Stimulated activated CD8-positive, alpha-beta memory T cell treated with anti-CD3 and anti-CD28 coated beads, Interleukin-4, amount 100 ng/mL, for 4 hours (primary cell): ENCODE measurements at regions not wholly inside any gene's neighbourhood (a gene's known extent, or its start where the extent isn't known, plus 50 kb on each side); places are given as distances from the start of the nearest gene placed in this dataset.
"Not testable (repeated sequence)": the region's sequence is repeated elsewhere in the genome, so short reads cannot be mapped to it uniquely, and the experiment has no call there.

Source experiments
- DNase-seq, 2 donors: peaks; one replicate each; pipeline ENCODE4 v3.0.0-alpha.2; 2020; ENCODE audit warnings: low read depth in 2 of 2, low spot score in 1 of 2

- no peak for DNase-seq
These were observed 118.2 kb upstream of the IL15 start for GRCh38 chr4:141518222-141518621.

GRCh38 chr4:141524116-141524515, 112.3 kb upstream of the IL15 start:
- DNase-seq: no peak

- DNase-seq: no peak
These were observed 111.5 kb upstream of the IL15 start for GRCh38 chr4:141524841-141525240.

- DNase-seq: no peak
These were observed 105.8 kb upstream of the IL15 start for GRCh38 chr4:141530627-141531026.

DNA sequence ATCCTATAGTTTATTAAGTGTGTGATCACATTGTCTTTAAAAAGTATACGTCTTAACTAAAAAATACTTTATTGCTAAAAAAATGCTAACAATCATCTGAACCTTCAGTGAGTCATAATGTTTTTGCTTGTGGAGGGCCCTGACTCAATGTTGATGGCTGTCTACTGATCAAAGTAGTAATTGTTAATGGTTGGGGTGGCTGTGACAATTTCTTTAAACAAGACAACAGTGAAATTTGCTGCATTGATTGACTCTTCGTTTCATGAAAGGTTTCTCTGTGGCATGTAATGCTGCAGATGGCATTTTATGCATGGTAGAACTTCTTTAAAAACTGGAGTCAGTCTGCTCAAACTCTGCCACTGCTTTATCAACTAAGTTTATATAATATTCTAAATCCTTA, 101.4 kb upstream of the IL15 start:
- DNase-seq: no peak

GRCh38 chr4:141538001-141538400, 98.4 kb upstream of the IL15 start:
- no peak for DNase-seq

- no peak for DNase-seq
These were observed 95.7 kb upstream of the IL15 start for GRCh38 chr4:141540643-141541042.

DNA sequence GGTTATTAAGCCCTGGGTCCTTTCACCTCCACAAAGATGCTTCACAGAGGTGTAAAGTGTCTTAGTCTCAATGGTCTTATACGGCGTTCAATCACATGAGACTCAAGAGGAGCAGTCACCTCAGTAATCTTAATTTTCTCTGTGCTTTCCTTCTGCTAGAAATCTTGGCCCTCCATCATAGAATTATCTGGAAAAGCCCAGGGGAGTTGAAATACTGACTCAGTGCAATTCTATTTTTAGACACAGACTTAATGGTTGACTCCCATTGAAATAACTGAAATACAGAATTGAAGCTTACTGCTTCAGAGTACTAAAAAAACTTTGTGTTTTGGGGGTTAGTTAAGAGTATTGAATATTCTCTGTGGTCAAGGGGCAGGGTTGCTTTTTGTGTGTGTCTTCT, 94.5 kb upstream of the IL15 start:
- DNase-seq: no peak

- no peak for DNase-seq
These were observed 93.2 kb upstream of the IL15 start for GRCh38 chr4:141543176-141543575.

GRCh38 chr4:141543706-141544105, 92.7 kb upstream of the IL15 start:
- no peak for DNase-seq

- DNase-seq: no peak
These were observed 87.6 kb upstream of the IL15 start for GRCh38 chr4:141548791-141549190.

DNA sequence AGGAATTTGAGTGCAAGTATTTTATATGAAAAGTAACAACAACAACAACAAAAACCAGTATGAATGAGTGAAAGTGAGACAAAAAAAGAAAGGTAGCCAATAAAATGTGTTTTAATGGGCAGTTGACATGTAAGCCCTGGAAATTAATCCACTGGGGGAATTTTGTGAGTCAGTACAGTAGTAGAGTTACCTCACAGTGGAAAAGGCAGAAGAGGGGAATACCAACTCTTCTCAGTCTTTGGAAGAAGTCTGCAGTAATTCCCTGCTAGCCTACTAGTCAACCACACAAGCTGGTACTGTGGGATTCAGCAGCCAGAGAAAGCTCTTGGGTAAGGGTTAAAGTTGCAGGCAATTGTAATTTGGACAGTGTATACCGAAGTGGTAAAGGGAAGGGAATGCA, 76.3 kb upstream of the IL15 start:
- no peak for DNase-seq

GRCh38 chr4:141562649-141563048, 73.7 kb upstream of the IL15 start:
- DNase-seq: no peak

DNA sequence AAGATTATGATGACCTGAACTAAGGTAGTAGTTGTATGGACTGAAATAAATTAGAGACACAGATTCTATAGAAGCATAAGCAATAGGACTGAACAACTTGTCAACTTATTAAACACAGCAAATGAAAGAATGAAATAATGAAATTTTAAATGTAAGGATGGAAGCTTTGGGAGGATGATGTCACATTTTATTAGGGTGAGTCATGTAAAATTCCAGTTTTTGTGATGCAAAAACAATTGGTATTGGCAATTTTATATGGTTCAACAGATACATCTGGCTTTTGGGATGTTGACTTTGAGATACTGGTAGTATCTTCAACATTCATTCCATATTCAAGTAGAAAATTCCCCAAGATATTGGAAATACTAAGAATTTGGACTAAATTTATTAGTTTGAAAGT, 72.7 kb upstream of the IL15 start:
- DNase-seq: no peak

DNA sequence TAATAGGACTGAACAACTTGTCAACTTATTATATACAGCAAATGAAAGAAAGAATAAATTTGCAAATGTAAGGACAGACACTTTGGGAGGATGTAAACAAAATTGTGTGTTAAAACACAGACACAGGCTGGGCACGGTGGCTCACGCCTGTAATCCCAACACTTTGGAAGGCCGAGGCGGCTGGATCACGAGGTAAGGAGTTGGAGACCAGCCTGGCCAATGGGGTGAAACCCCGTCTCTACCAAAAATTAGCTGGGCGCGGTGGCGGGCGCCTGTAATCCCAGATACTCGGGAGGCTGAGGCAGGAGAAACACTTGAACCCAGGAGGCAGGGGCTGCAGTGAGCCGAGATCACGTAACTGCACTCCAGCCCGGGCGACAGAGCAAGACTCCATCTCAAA, 71.4 kb upstream of the IL15 start:
- not testable (repeated sequence) for DNase-seq

- DNase-seq: no peak
These were observed 70.8 kb upstream of the IL15 start for GRCh38 chr4:141565379-141566089.

DNA sequence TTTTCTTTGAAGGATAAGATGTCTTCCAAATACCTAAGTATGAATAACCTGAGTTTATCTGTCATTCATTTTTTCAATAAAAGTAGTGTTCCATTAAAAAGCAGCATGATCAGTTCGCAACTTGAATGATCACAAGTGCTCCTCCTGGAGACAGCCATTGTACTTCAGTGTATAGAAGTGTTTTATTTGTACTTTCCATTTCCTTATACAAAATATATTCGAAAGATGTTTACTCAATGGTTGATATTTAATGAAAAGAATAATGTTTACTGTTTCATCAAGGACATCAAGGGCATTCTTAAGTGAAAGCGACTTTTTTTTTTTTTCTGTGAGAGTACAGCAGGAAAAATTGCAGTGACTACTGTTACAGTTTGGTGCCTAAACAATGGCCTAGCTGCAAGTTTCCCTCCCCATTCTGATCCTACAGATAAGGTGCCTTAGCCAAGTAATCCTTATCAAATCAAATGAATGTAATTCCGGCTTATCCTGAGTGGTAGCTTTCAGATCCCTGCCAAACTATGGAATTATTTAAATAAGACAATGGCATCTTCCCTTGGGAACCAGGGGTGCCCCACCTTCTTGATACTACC, 69.0 kb upstream of the IL15 start:
- no peak for DNase-seq

GRCh38 chr4:141569141-141569540, 67.2 kb upstream of the IL15 start:
- DNase-seq: no peak

GRCh38 chr4:141570290-141570689, 66.1 kb upstream of the IL15 start:
- no peak for DNase-seq

GRCh38 chr4:141571362-141571761, 65.0 kb upstream of the IL15 start:
- DNase-seq: no peak

- DNase-seq: no peak
These were observed 64.6 kb upstream of the IL15 start for GRCh38 chr4:141571793-141572192.

- DNase-seq: no peak
These were observed 62.7 kb upstream of the IL15 start for GRCh38 chr4:141573678-141574077.

- no peak for DNase-seq
These were observed 60.5 kb upstream of the IL15 start for GRCh38 chr4:141575884-141576283.
